ENCODE measurements at regions not wholly inside any gene's neighbourhood (a gene's known extent, or its start where the extent isn't known, plus 50 kb on each side); places are given as distances from the start of the nearest gene placed in this dataset.

DNA sequence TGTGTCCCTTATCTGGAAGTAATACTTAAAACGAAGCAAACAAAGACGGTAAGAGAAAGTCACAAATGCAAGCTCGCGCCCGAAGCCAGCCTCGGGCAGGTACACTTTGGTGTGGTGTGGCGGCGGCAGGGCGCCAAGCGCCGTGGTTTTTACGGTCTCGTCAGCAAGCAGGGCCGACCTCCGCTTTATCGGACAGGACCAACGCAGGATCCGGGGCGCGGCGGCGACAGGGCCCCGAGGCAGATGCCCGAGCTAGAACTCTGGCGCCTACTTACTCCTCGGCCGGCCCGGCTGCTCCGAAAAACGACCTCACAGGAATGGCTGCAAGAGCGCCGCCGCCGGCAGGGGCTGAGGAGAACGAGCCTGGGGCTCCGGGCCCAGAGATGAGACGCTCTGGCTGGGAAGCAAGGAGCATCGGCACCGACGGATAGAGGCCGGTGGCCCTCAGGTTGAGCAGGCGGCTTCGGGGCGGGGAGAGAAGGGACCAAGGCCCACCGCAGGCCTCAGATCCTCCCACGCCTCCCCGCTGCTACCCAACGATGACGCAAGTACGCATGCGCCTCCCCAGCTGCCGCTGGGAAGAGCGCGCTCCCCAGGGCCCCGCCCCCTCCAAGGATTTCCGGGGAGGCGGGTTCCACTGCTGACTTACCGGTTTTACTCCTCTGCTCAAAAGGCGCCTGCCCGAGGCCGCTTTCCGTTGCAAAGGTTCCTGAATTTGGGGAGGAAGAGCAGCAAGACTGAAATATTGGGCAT, 60.6 kb downstream of the FAM217A start:
- TF ChIP-seq, protein P1, sequence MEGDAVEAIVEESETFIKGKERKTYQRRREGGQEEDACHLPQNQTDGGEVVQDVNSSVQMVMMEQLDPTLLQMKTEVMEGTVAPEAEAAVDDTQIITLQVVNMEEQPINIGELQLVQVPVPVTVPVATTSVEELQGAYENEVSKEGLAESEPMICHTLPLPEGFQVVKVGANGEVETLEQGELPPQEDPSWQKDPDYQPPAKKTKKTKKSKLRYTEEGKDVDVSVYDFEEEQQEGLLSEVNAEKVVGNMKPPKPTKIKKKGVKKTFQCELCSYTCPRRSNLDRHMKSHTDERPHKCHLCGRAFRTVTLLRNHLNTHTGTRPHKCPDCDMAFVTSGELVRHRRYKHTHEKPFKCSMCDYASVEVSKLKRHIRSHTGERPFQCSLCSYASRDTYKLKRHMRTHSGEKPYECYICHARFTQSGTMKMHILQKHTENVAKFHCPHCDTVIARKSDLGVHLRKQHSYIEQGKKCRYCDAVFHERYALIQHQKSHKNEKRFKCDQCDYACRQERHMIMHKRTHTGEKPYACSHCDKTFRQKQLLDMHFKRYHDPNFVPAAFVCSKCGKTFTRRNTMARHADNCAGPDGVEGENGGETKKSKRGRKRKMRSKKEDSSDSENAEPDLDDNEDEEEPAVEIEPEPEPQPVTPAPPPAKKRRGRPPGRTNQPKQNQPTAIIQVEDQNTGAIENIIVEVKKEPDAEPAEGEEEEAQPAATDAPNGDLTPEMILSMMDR (IDR thresholded peaks at IDR 0.05) = peak in 4 of 5 experiments; percentile 41 to 79 (median 64)
- TF ChIP-seq EP300 (IDR thresholded peaks at IDR 0.05) (peak; percentile 83 to 97), POLR2A (IDR thresholded peaks at IDR 0.05) (peak; percentile 86 to 93)

Data from tibial nerve (tissue), 4 donors.